Activated CD4-positive, alpha-beta T cell treated with anti-CD3 and anti-CD28 coated beads, Interleukin-2, amount 10 ng/mL, durations not matched to agents 24 days and 14 days (primary cell): ENCODE measurements at regions not wholly inside any gene's neighbourhood (a gene's known extent, or its start where the extent isn't known, plus 50 kb on each side); places are given as distances from the start of the nearest gene placed in this dataset.
"Not testable (repeated sequence)": the region's sequence is repeated elsewhere in the genome, so short reads cannot be mapped to it uniquely, and the experiment has no call there.

ENCODE experiments used
- DNase-seq: peaks from one replicate; pipeline ENCODE4 v3.0.0; 2022
- H3K27ac Mint-ChIP-seq: one replicate; pipeline ENCODE4 v1.8.0; 2022; ENCODE audit warnings: mild to moderate bottlenecking, mixed read lengths
- H3K27me3 Mint-ChIP-seq: one replicate; pipeline ENCODE4 v1.8.0; 2022; ENCODE audit warnings: mixed read lengths
- H3K36me3 Mint-ChIP-seq: one replicate; pipeline ENCODE4 v1.8.0; 2022; ENCODE audit warnings: low read depth, mild to moderate bottlenecking, mixed read lengths
- H3K4me1 Mint-ChIP-seq: one replicate; pipeline ENCODE4 v1.8.0; 2021; ENCODE audit warnings: mixed read lengths
- H3K4me3 Mint-ChIP-seq: one replicate; pipeline ENCODE4 v1.8.0; 2022; ENCODE audit warnings: mild to moderate bottlenecking, moderate library complexity, mixed read lengths
- H3K9me3 Mint-ChIP-seq: one replicate; pipeline ENCODE4 v1.8.0; 2021; ENCODE audit warnings: mixed read lengths
- intact Hi-C: fragments of 100-400 bp; cut with micrococcal nuclease; formaldehyde crosslinking; loops from one replicate; pipeline ENCODE4 v1.15.1; 2023

DNA sequence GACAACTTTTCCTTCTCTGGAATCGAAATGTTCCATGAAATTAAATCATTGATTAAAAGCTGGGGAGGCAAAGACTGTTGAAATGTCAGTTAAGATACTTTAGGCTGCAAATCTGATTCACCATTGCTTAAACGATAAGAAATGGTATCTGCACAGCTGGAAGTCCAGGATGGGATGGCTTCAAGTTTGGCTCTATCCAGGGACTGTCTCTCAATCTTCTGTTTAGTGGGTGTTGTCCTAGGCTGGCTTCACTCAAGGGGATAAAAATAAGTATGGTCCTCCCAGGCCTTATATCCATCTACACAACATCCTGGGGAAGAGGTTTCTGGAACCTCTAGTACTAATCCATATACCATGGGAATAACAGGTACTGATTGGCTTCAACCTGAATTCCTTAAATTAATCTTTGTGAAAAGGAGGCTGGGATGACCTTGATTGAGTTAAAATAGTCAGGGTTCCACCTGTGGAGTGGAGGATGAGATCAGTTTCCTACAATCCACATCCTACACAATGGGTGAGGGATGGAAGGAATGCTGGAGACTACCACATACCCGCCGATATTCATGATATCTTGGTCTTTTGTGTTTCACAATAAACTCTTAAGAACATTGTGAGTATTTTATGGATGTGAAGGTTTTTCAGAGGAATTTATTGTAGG is 156.0 kb upstream of the L3MBTL4 start:
- Mint-ChIP-seq H3K27me3 (no peaks in the 10 kb centered on the region), H3K4me1 (no peaks in the 10 kb centered on the region), H3K27ac (no peak overlapping the region), H3K4me3 (no peak overlapping the region), H3K36me3 (no peaks in the 10 kb centered on the region), H3K9me3 (peaks cover 3% of the 10 kb centered on the region)
- intact Hi-C loops: no loop called here
- no peak for DNase-seq

DNA sequence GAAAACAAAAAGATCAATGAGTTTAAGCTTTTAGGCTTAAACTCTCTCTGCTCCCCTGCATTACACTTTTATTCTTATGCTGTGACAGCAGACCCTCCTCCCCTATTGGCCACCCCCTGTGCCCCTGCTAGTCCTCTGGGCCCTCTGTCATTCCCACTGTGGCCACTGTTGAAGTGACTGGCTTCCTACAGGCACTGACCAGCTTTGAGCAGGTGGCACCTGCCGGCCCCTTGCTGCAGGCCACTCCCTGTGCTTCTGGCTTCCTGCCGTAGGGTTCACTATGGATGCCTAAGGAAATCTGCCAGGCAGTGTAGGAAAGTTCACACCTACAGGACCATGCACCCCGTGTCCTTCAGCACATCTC is 156.5 kb upstream of the L3MBTL4 start:
- H3K27ac Mint-ChIP-seq: no peak overlapping the region
- no peak for DNase-seq
- peaks cover 3% of the 10 kb centered on the region for H3K9me3 Mint-ChIP-seq
- H3K36me3 Mint-ChIP-seq: no peaks in the 10 kb centered on the region
- intact Hi-C loops: no loop called here
- H3K4me3 Mint-ChIP-seq: no peak overlapping the region
- H3K4me1 Mint-ChIP-seq: no peaks in the 10 kb centered on the region
- H3K27me3 Mint-ChIP-seq: no peaks in the 10 kb centered on the region

DNA sequence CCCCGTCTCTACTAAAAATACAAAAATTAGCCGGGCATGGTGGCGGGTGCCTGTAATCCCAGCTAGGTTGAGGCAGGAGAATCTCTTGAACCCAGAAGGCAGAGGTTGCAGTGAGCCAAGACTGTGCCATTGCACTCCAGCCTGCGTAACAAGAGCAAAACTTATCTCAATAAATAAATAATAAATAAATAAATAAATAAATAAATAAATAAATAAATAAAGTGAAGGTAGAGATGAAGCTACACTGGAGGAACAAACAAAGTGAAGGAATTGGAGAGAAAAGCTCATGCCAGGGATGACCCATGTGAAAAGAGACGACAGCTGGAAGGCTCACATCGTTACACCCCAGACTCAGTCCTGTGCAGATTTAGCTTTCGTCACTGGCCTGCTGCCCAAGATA is 157.3 kb upstream of the ARHGAP28 start:
- H3K9me3 Mint-ChIP-seq, intact Hi-C loops, H3K27ac Mint-ChIP-seq, H3K27me3 Mint-ChIP-seq, H3K4me1 Mint-ChIP-seq, H3K4me3 Mint-ChIP-seq, H3K36me3 Mint-ChIP-seq, DNase-seq: not testable (repeated sequence)

DNA sequence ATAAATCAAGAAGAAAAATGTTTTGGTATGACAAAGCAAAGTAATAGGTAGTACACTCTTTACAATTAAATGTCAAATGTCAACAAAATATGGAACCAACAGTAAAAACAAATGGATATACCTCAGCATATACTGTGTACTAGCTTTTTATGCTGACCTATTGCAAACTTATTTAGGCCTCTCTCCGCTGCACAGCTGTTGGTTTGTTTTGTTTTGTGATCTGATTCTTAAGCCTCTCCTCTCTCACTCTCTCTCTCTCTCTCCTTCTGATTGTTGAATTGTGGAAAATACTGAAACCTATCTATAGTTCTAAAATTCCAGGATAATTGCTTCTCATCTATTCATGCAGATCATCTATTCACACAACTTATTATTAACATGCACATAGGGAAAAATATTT is 154.9 kb upstream of the ARHGAP28 start:
- intact Hi-C loops: no loop called here

DNA sequence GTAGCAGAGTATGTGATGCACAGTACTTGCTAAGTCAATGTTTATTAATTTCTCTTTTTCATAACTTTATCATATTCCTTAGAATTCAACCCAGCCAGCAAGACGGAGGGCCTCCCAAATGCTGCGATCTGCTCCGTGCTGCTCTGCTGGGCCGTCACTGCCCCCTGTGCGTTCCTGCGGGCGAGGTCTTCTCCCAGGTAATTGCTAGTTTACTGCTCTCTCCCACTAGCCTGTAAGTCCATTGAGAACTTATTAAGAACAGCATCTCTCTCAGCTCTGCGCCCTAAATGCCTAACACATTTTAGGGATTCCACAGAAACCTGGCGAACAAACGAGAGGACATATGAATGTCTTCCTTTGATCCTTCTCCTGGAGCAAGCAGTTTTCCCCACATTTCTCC is 153.6 kb upstream of the ARHGAP28 start:
- H3K27me3 Mint-ChIP-seq: no peaks in the 10 kb centered on the region
- H3K9me3 Mint-ChIP-seq: no peaks in the 10 kb centered on the region
- no peak overlapping the region for H3K4me3 Mint-ChIP-seq
- no peak for DNase-seq
- no peaks in the 10 kb centered on the region for H3K36me3 Mint-ChIP-seq
- no peaks in the 10 kb centered on the region for H3K4me1 Mint-ChIP-seq
- intact Hi-C loops: no loop called here
- no peak overlapping the region for H3K27ac Mint-ChIP-seq

More for the DNA sequence above, 154.9 kb upstream of the ARHGAP28 start:
- no peaks in the 10 kb centered on the region for H3K27me3 Mint-ChIP-seq
- no peaks in the 10 kb centered on the region for H3K9me3 Mint-ChIP-seq
- H3K4me1 Mint-ChIP-seq: no peaks in the 10 kb centered on the region
- no peaks in the 10 kb centered on the region for H3K36me3 Mint-ChIP-seq
- DNase-seq: no peak
- no peak overlapping the region for H3K27ac Mint-ChIP-seq
- H3K4me3 Mint-ChIP-seq: no peak overlapping the region

DNA sequence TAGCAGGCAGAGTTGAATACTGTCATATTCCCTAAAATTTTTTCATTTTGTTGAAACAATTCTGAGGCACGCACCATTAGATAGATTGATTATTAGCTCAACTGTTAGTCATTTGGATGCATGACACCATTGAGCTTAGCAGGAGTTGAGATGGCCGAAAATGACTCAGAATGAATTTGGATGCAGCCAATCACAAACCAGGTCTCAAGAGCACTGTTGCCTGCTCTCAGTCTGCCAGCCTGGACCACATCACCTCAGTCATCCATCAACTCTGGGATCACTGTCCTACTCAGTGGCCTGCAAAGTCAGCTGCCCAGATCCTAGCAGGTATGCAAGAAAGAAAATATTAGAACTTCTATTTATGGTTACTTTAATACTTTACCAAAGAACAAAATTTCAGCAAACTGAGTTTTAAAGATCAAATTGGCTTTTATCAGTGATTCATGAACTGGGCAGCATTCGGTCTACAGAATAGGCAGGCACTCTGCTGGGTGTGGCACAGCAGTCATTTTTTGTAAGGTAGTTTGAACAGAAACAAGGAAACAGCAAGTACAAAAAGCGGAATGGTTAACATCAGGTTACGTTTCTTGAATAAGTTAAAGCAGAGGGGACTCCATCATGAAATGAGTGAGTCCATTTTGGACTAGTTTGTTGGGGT is 152.7 kb upstream of the ARHGAP28 start:
- intact Hi-C loops: no loop called here
- Mint-ChIP-seq H3K9me3 (no peaks in the 10 kb centered on the region), H3K4me3 (no peak overlapping the region), H3K4me1 (no peaks in the 10 kb centered on the region), H3K36me3 (no peaks in the 10 kb centered on the region), H3K27ac (no peak overlapping the region), H3K27me3 (no peaks in the 10 kb centered on the region)
- no peak for DNase-seq

DNA sequence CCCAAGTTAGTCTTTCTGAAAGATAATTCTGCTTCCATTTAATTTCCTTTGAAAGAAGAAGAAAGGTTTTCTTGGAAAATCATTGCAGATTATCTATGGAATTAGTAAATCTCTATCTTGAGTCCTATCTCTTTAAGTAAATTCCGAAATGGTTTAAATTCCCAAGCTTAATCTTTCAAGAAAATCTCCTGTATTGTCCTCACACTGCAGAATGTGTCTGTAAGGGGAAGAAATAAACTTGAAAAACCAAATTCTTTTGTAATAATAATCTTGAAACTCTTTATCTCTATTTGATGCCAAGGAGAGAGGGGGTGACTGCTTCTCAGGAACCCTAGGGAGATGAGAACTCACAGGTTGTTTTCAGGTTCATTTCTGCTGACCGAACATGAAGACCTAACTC is 150.8 kb upstream of the ARHGAP28 start:
- H3K4me1 Mint-ChIP-seq: no peaks in the 10 kb centered on the region

DNA sequence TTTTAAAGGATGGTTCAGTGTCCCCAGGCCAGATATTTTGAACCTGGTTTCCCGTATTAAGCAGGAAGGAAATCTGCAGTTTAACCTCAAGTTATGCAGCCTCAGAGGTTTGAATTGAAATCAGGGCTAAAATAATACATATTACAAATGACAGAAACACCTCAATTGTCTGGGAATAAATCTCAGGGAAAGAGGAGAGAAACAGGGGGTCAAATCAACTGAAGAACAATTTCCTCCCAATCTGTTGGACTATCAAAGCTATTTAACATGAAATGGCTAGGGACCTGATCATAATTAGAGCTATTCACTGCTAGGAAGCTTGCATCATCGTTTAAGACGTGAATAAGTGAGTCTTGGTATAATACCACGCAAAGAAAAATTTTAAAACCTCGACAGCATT is 150.0 kb upstream of the ARHGAP28 start:
- H3K27me3 Mint-ChIP-seq: no peaks in the 10 kb centered on the region
- H3K27ac Mint-ChIP-seq: no peak overlapping the region
- H3K36me3 Mint-ChIP-seq: no peaks in the 10 kb centered on the region
- no peaks in the 10 kb centered on the region for H3K4me1 Mint-ChIP-seq
- DNase-seq: no peak
- peaks cover 7% of the 10 kb centered on the region for H3K9me3 Mint-ChIP-seq
- intact Hi-C loops: no loop called here
- no peak overlapping the region for H3K4me3 Mint-ChIP-seq

More for the DNA sequence above, 150.8 kb upstream of the ARHGAP28 start:
- intact Hi-C loops: no loop called here
- Mint-ChIP-seq H3K36me3 (no peaks in the 10 kb centered on the region), H3K27me3 (no peaks in the 10 kb centered on the region), H3K27ac (no peak overlapping the region), H3K9me3 (peaks cover 7% of the 10 kb centered on the region), H3K4me3 (no peak overlapping the region)
- no peak for DNase-seq

DNA sequence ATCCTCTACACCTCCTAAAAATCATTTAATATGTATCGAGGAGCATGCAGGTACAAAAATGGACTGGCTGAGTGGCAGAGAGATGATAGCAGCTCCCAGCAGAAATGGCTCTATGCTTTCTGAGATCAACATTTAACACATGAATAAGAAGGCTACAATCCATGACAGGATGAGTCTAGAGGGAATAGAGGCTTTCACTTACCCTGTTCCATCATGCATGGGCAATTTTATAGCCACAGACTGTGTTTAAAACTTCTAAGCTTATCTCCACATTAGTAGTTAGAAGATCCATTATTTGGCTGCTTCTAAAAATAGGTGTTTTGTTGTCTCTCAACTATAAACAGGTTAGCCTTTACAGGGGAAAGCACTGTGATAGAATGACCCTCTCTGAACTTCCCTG is 149.1 kb upstream of the ARHGAP28 start:
- peaks cover 10% of the 10 kb centered on the region for H3K9me3 Mint-ChIP-seq
- H3K36me3 Mint-ChIP-seq: no peaks in the 10 kb centered on the region
- H3K4me1 Mint-ChIP-seq: no peaks in the 10 kb centered on the region
- no peak overlapping the region for H3K27ac Mint-ChIP-seq
- H3K27me3 Mint-ChIP-seq: no peaks in the 10 kb centered on the region
- no peak for DNase-seq
- intact Hi-C loops: no loop called here
- H3K4me3 Mint-ChIP-seq: no peak overlapping the region

DNA sequence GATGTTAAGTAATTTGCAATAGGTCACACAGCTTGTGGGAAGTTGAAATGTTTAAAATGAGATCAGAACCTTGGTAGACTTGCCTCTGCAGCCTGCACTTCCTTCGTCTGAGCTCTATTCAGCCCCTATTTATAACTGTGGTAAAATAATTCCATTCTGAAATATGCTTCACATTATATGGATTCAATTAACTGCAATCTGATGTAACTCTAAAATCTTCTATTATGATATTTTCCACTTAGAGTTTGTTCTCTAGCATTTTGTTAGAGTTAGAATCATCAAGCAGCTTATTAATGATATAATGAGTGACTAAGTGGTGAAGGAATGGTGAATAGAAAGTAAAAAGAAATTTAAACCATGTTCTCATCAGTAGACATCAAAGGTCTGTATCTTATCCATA is 139.6 kb upstream of the ARHGAP28 start:
- H3K4me3 Mint-ChIP-seq: no peak overlapping the region
- intact Hi-C loops: no loop called here
- H3K4me1 Mint-ChIP-seq: no peaks in the 10 kb centered on the region
- H3K27ac Mint-ChIP-seq: no peak overlapping the region
- no peaks in the 10 kb centered on the region for H3K36me3 Mint-ChIP-seq
- no peak for DNase-seq
- peaks cover 4% of the 10 kb centered on the region for H3K9me3 Mint-ChIP-seq
- H3K27me3 Mint-ChIP-seq: no peaks in the 10 kb centered on the region

DNA sequence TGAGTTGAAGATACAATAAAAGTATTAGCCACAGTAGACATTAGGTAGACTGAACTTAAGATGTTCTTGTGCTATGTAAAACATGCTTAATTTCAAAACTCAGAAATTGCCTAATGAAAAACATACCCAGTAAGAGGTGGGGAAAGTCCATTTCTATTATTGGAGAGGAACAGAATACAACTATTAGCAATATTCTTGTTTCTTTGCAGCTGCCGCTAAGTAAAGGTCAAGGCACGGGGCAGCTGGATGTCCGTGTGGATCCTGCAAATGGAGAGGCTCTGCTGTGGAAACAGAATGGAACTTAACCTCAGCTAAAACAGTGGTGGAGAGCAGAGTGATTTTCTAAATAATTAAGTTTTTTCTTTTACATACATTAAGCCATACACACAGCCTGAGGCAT is 139.2 kb upstream of the ARHGAP28 start:
- no peaks in the 10 kb centered on the region for H3K36me3 Mint-ChIP-seq
- peaks cover 3% of the 10 kb centered on the region for H3K9me3 Mint-ChIP-seq
- no peaks in the 10 kb centered on the region for H3K27me3 Mint-ChIP-seq
- no peak overlapping the region for H3K4me3 Mint-ChIP-seq
- H3K4me1 Mint-ChIP-seq: no peaks in the 10 kb centered on the region
- no peak overlapping the region for H3K27ac Mint-ChIP-seq
- DNase-seq: no peak
- intact Hi-C loops: no loop called here

DNA sequence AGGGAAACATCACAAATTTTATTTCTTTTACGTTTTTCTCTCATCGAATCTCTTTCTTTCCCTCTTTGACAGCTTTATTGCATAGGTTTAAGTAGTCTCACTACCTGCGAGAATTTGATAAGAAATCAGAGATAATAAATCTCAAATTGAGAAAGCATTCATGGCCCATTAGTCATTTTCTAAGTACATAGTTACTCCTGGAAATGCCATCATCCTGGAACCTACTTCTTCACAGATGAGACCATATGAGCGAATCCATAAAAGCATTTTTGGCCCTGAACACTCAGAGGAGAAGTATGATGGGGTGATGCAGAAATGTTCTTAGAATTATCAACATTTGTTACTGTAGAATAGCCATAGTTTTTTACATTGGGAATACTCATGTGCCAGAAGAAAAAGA is 138.0 kb upstream of the ARHGAP28 start:
- Mint-ChIP-seq H3K27ac (no peak overlapping the region), H3K9me3 (no peaks in the 10 kb centered on the region), H3K36me3 (no peaks in the 10 kb centered on the region), H3K4me1 (no peaks in the 10 kb centered on the region), H3K27me3 (no peaks in the 10 kb centered on the region), H3K4me3 (no peak overlapping the region)
- intact Hi-C loops: no loop called here
- no peak for DNase-seq

DNA sequence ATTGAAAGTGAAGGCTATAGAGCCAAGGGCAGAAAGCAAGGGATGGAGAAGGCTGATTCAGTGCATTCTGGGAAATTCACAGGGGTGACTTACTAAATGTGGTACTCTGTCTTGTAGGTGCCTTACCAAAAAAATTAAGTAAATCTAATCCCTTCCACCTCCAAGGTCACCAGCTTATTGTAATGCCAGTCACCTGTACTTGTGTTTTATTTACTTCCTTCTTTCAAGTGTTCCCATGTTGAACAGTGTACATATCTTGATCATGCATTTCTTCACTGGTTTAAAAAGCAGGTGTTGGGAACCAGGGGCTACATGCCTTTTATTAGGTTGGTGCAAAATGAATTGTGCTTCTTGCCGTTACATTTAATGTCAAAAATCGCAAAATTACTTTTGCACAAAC is 137.0 kb upstream of the ARHGAP28 start:
- no peaks in the 10 kb centered on the region for H3K36me3 Mint-ChIP-seq
- H3K4me1 Mint-ChIP-seq: no peaks in the 10 kb centered on the region
- DNase-seq: no peak
- intact Hi-C loops: no loop called here
- no peak overlapping the region for H3K27ac Mint-ChIP-seq
- H3K27me3 Mint-ChIP-seq: no peaks in the 10 kb centered on the region
- no peaks in the 10 kb centered on the region for H3K9me3 Mint-ChIP-seq
- no peak overlapping the region for H3K4me3 Mint-ChIP-seq

DNA sequence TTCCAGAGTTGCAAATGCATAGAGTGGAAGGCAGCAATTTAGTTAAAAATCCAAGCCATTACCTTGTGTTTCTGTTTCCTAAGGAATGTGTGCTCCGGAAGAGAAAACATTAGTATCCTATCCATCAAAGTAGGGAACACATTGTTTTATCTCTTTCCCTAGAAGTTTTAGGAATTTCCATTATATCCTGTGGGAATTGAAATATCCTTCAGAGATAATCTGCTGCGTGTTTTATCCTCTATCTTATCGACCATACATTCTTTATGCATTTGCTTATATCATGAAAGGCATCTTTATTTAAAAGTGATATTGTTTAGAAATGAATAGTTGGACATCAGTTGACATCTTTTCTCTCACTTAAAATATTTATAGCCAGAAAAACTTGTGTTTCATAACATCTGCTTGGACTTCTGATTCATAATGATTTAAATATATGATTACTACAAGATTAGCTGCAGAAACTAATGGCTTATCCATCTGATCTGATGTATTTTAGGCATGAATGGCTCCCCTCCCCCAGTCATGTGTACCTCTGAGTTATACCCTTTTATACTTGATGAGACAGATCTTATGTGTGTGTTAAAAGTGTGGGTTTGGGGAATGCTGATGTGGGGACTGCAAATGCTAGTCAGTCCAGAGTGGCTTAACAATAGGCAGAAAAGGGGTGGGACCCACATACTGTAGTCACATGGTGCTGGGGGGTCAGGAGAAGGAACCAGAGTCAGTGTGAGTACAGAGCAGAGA is 136.2 kb upstream of the ARHGAP28 start:
- DNase-seq: no peak
- intact Hi-C loops: no loop called here
- Mint-ChIP-seq H3K36me3 (no peaks in the 10 kb centered on the region), H3K27me3 (no peaks in the 10 kb centered on the region), H3K4me1 (no peaks in the 10 kb centered on the region), H3K27ac (no peak overlapping the region), H3K4me3 (no peak overlapping the region), H3K9me3 (no peaks in the 10 kb centered on the region)
